A549 (cell line): ENCODE measurements at regions not wholly inside any gene's neighbourhood (a gene's known extent, or its start where the extent isn't known, plus 50 kb on each side); places are given as distances from the start of the nearest gene placed in this dataset.
A peak's percentile ranks its signal among the peaks of the same experiment; 100 is the strongest.

Experiments
- ATAC-seq, 2 experiments: fragments of 200-7000 bp in 1 of 2; fragments of >200 bp in 1 of 2; cut with Nextera tagmentation in 1 of 2; cut with Tn5 transposase in 1 of 2; 3 replicates each; pipeline versions ENCODE4 v1.8.0 to v1.9.1; 2018 to 2020; ENCODE audit warnings: mild to moderate bottlenecking in 1 of 2, moderate library complexity in 1 of 2
- CTCF ChIA-PET: fragments of 300-600 bp; sonication (Branson Sonifier 250); formaldehyde crosslinking; extraction: SDS; loops from one replicate; lab custom pipeline; 2021; ENCODE audit warnings: antibody characterized with exemption, inconsistent platforms; lab: Yijun Ruan, JAX
- POLR2A ChIA-PET: fragments of 350-600 bp; formaldehyde crosslinking; extraction: SDS; loops from one replicate; lab custom pipeline; 2021; ENCODE audit warnings: antibody characterized with exemption, inconsistent platforms; lab: Yijun Ruan, JAX
- DNase-seq, 2 experiments: peaks; one replicate each; pipeline versions ENCODE4 v3.0.0 to v3.0.0-alpha.2; 2011 to 2016; ENCODE audit warnings: low read depth in 1 of 2, low spot score in 1 of 2
- FAIRE-seq: peaks from 2 replicates; lab custom pipeline; 2011; peaks lifted over from hg19 to GRCh38; lab: Jason Lieb, UNC
- H3K27ac ChIP-seq, 2 experiments: fragments of >200 bp; sonication (Bioruptor Twin); formaldehyde crosslinking; 3 replicates each; pipeline ENCODE4 v1.5.1; 2016 to 2017
- H3K4me1 ChIP-seq: fragments of >200 bp; sonication (Bioruptor Twin); formaldehyde crosslinking; 3 replicates; pipeline ENCODE4 v1.6.1; 2016
- H3K4me2 ChIP-seq: fragments of >200 bp; sonication (Bioruptor Twin); formaldehyde crosslinking; 3 replicates; pipeline ENCODE4 v1.6.1; 2016
- H3K4me3 ChIP-seq: fragments of >200 bp; sonication (Bioruptor Twin); formaldehyde crosslinking; 3 replicates; pipeline ENCODE4 v1.5.1; 2016
- H3K9me3 ChIP-seq: fragments of >200 bp; sonication (Bioruptor Twin); formaldehyde crosslinking; 3 replicates; pipeline ENCODE4 v1.6.1; 2016
- CBX8 ChIP-seq: fragments of 200-600 bp; sonication (generic); IDR thresholded peaks from 2 replicates; pipeline ENCODE4 v1.6.1; 2016
- CHD4 ChIP-seq: fragments of 200-600 bp; sonication (generic); IDR thresholded peaks from 2 replicates; pipeline ENCODE4 v1.6.1; 2016; ENCODE audit warnings: antibody characterized with exemption, mild to moderate bottlenecking, borderline replicate concordance
- CTCF ChIP-seq: fragments of >200 bp; sonication (Bioruptor Twin); formaldehyde crosslinking; IDR thresholded peaks from 3 replicates; pipeline ENCODE4 v1.5.1; 2016
- FOSB ChIP-seq: fragments of 250-450 bp; sonication (Bioruptor Pico); IDR thresholded peaks from 2 replicates; pipeline ENCODE4 v1.5.0; 2020; ENCODE audit warnings: mild to moderate bottlenecking, moderate library complexity
- FOXS1 ChIP-seq: fragments of 250-450 bp; sonication (Bioruptor Pico); IDR thresholded peaks from 2 replicates; pipeline ENCODE4 v1.5.0; 2020; ENCODE audit warnings: mild to moderate bottlenecking, moderate library complexity
- HOXA7 ChIP-seq: fragments of 250-450 bp; sonication (Bioruptor Pico); IDR thresholded peaks from 2 replicates; pipeline ENCODE4 v1.5.0; 2020; ENCODE audit warnings: mild to moderate bottlenecking, moderate library complexity
- HOXB5 ChIP-seq: fragments of 250-450 bp; sonication (Bioruptor Pico); IDR thresholded peaks from 2 replicates; pipeline ENCODE4 v1.5.0; 2020; ENCODE audit warnings: mild to moderate bottlenecking, moderate library complexity
- JUN ChIP-seq, 2 experiments: fragments of >200 bp; sonication (Bioruptor Twin); formaldehyde crosslinking; IDR thresholded peaks; 2 replicates in 1 of 2; 3 replicates in 1 of 2; pipeline ENCODE4 v1.6.1; 2016 to 2017
- KDM5A ChIP-seq: fragments of 200-600 bp; sonication (generic); IDR thresholded peaks from 2 replicates; pipeline ENCODE4 v1.6.1; 2016; ENCODE audit warnings: antibody characterized with exemption, mild to moderate bottlenecking
- MAZ ChIP-seq: fragments of 150-350 bp; IDR thresholded peaks from 2 replicates; pipeline ENCODE4 v1.6.1; 2014; ENCODE audit warnings: antibody characterized with exemption, low read depth, low read length, borderline replicate concordance
- MYC ChIP-seq: IDR thresholded peaks from 2 replicates; pipeline ENCODE4 v1.6.1; 2012; ENCODE audit warnings: mild to moderate bottlenecking, inconsistent platforms, low read length, improper control_type of control experiment, borderline replicate concordance
- PHF8 ChIP-seq: fragments of 200-600 bp; sonication (generic); IDR thresholded peaks from 2 replicates; pipeline ENCODE4 v1.6.1; 2016; ENCODE audit warnings: low read depth, mild to moderate bottlenecking, antibody characterized with exemption, moderate library complexity, borderline replicate concordance
- REST ChIP-seq: fragments of 200-600 bp; sonication (generic); IDR thresholded peaks from 2 replicates; pipeline ENCODE4 v1.6.1; 2016; ENCODE audit warnings: antibody characterized with exemption, mild to moderate bottlenecking, moderate library complexity
- RFX5 ChIP-seq: fragments of 450-650 bp; IDR thresholded peaks from 2 replicates; pipeline ENCODE4 v1.7.1; 2014; ENCODE audit warnings: antibody characterized with exemption, mild to moderate bottlenecking, moderate library complexity
- SMC3 ChIP-seq: fragments of >200 bp; sonication (Bioruptor Twin); formaldehyde crosslinking; IDR thresholded peaks from 3 replicates; pipeline ENCODE4 v1.6.1; 2018; ENCODE audit warnings: inconsistent platforms
- SREBF2 ChIP-seq: fragments of 450-650 bp; IDR thresholded peaks from 2 replicates; pipeline ENCODE4 v1.6.1; 2014; ENCODE audit warnings: mild to moderate bottlenecking, moderate library complexity
- USF2 ChIP-seq: fragments of 450-650 bp; IDR thresholded peaks from 2 replicates; pipeline ENCODE4 v1.6.1; 2014; ENCODE audit warnings: antibody characterized with exemption
- ZC3H11A ChIP-seq: fragments of 450-650 bp; IDR thresholded peaks from 2 replicates; pipeline ENCODE4 v1.6.1; 2014; ENCODE audit warnings: antibody characterized with exemption, mild to moderate bottlenecking
- ZSCAN20 ChIP-seq: fragments of 250-450 bp; sonication (Bioruptor Pico); IDR thresholded peaks from 2 replicates; pipeline ENCODE4 v1.8.0; 2022; ENCODE audit warnings: mild to moderate bottlenecking, moderate library complexity
- WGBS: methylation state at CpG from one replicate; pipeline ENCODE4 v1.1.6; 2017; ENCODE audit errors: missing lambda C conversion rate; 5-methylcytosine and 5-hydroxymethylcytosine counted together
- TF ChIP-seq, protein P1 (sequence below): fragments of >200 bp; sonication (Bioruptor Twin); formaldehyde crosslinking; IDR thresholded peaks from 2 replicates; pipeline ENCODE4 v1.6.1; 2016
- TF ChIP-seq, protein P2 (sequence below): IDR thresholded peaks from 2 replicates; pipeline ENCODE4 v1.6.1; 2012
- TF ChIP-seq, protein P3 (sequence below): fragments of >200 bp; sonication (Bioruptor Twin); formaldehyde crosslinking; IDR thresholded peaks from 3 replicates; pipeline ENCODE4 v1.6.1; 2016
- TF ChIP-seq, protein P4 (sequence below): fragments of 250-450 bp; sonication (Bioruptor Pico); IDR thresholded peaks from 2 replicates; pipeline ENCODE4 v1.5.0; 2021; ENCODE audit warnings: mild to moderate bottlenecking, moderate library complexity, borderline replicate concordance

DNA sequence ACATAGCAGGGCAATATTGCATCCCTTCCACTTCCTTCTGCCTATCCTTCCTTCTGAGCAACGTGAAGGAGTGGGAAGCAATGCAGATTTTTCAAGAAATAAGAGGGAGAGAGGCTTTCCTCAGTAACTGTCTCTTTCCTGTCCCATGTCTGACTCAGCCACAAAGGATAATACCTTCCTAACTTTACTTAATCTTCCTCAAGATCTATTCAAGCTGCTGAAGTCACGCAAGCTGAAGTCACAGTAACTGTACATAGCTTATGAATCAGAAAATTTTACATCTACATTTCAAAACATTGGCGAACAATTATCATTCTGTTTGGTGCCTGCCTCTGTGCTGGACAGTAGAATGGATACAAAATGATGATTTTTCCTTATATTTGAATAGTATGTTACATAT is 86.4 kb upstream of the POU3F2 start:
- TF ChIP-seq CHD4, result no peak
- no peak for TF ChIP-seq MAZ
- no peak for TF ChIP-seq SREBF2
- TF ChIP-seq MYC, result no peak
- FAIRE-seq, result no peak
- DNase-seq, result no peak
- no peaks in the 10 kb centered on the region for H3K9me3 ChIP-seq
- POLR2A ChIA-PET, result no interaction called here
- 2% methylated on average over 3 of the region's 3 CpGs for whole genome bisulfite sequencing
- no peak overlapping the region for H3K4me2 ChIP-seq
- CTCF ChIA-PET, result no interaction called here
- no peaks in the 10 kb centered on the region for H3K4me1 ChIP-seq
- ATAC-seq, result no peak
- H3K4me3 ChIP-seq, result no peak overlapping the region
- no peak overlapping the region for H3K27ac ChIP-seq

GRCh38 chr6:98759459-98759858 is 74.9 kb upstream of the POU3F2 start:
- ChIA-PET POLR2A (no interaction called here), CTCF (no interaction called here)
- Histone ChIP-seq H3K9me3 (no peaks in the 10 kb centered on the region), H3K27ac (no peak overlapping the region), H3K4me2 (no peak overlapping the region), H3K4me1 (no peaks in the 10 kb centered on the region), H3K4me3 (no peak overlapping the region)
- FAIRE-seq, result no peak
- TF ChIP-seq, protein P1, sequence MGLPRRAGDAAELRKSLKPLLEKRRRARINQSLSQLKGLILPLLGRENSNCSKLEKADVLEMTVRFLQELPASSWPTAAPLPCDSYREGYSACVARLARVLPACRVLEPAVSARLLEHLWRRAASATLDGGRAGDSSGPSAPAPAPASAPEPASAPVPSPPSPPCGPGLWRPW, result no peak
- TF ChIP-seq PHF8 (no peak), SMC3 (no peak), JUN (IDR thresholded peaks at IDR 0.05) (no peak), ZSCAN20 (no peak), HOXB5 (no peak), USF2 (no peak), REST (no peak), ZC3H11A (no peak)
- TF ChIP-seq, protein P2, sequence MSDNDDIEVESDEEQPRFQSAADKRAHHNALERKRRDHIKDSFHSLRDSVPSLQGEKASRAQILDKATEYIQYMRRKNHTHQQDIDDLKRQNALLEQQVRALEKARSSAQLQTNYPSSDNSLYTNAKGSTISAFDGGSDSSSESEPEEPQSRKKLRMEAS, result no peak
- no peak for DNase-seq
- no peak for ATAC-seq

GRCh38 chr6:98764373-98764911 is 69.9 kb upstream of the POU3F2 start:
- WGBS, result 0% methylated on average over 1 of the region's 1 CpG
- DNase-seq, result no peak
- H3K4me1 ChIP-seq, result no peaks in the 10 kb centered on the region
- peak overlapping the region; percentile 45; the same call in 2 of the 3 replicates for H3K4me2 ChIP-seq
- ATAC-seq, result no peak
- ChIA-PET POLR2A (no interaction called here), CTCF (no interaction called here)
- FAIRE-seq, result no peak
- no peaks in the 10 kb centered on the region for H3K9me3 ChIP-seq
- no peak overlapping the region for H3K27ac ChIP-seq
- no peak overlapping the region for H3K4me3 ChIP-seq
- no peak for TF ChIP-seq HOXA7
- no peak for TF ChIP-seq CTCF
- no peak for TF ChIP-seq KDM5A
- no peak for TF ChIP-seq RFX5
- TF ChIP-seq ZSCAN20, result no peak
- TF ChIP-seq, protein P3, sequence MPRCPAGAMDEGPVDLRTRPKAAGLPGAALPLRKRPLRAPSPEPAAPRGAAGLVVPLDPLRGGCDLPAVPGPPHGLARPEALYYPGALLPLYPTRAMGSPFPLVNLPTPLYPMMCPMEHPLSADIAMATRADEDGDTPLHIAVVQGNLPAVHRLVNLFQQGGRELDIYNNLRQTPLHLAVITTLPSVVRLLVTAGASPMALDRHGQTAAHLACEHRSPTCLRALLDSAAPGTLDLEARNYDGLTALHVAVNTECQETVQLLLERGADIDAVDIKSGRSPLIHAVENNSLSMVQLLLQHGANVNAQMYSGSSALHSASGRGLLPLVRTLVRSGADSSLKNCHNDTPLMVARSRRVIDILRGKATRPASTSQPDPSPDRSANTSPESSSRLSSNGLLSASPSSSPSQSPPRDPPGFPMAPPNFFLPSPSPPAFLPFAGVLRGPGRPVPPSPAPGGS, result no peak
- TF ChIP-seq FOXS1 (CRISPR knock-in tag), result no peak
- TF ChIP-seq PHF8, result no peak
- no peak for TF ChIP-seq MYC
- TF ChIP-seq CHD4, result no peak
- TF ChIP-seq, protein P4, sequence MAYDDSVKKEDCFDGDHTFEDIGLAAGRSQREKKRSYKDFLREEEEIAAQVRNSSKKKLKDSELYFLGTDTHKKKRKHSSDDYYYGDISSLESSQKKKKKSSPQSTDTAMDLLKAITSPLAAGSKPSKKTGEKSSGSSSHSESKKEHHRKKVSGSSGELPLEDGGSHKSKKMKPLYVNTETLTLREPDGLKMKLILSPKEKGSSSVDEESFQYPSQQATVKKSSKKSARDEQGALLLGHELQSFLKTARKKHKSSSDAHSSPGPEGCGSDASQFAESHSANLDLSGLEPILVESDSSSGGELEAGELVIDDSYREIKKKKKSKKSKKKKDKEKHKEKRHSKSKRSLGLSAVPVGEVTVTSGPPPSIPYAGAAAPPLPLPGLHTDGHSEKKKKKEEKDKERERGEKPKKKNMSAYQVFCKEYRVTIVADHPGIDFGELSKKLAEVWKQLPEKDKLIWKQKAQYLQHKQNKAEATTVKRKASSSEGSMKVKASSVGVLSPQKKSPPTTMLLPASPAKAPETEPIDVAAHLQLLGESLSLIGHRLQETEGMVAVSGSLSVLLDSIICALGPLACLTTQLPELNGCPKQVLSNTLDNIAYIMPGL (CRISPR knock-in tag), result no peak
- no peak for TF ChIP-seq FOSB (CRISPR knock-in tag)
- no peak for TF ChIP-seq CBX8
